ENCODE measurements at regions not wholly inside any gene's neighbourhood (a gene's known extent, or its start where the extent isn't known, plus 50 kb on each side); places are given as distances from the start of the nearest gene placed in this dataset.

DNA sequence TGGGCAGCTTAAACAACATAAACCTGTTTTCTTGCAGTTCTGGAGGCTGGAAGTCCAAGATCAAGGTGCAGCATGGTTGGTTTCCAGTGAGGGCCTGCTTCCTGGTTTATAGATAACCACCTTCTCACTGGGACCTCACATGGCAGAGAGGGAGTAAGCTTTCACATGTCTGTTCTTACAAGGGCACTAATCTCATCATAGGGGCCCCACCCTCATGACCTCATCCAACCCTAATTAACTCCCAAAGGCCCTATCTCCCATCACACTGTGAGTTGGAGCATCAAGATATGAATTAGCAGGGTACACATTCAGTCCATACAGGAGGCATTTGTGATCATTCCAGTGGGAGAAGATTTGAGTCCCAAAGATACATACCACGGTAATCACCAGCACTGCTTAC is 50.5 kb upstream of the GRIN2A start:
- no peak overlapping the region for H3K4me3 ChIP-seq
- H3K36me3 ChIP-seq = no peaks in the 10 kb centered on the region
- intact Hi-C loops (cut with DNase I) = no loop called here
- ATAC-seq (no peak), DNase-seq (no peak)
- H3K9me3 ChIP-seq = peaks cover 10% of the 10 kb centered on the region
- no peaks in the 10 kb centered on the region for H3K4me1 ChIP-seq
- H3K27ac ChIP-seq = no peak overlapping the region
- no peak for TF ChIP-seq CTCF (IDR thresholded peaks at IDR 0.05)
- H3K27me3 ChIP-seq (ENCODE audit: low read depth) = peaks cover 3% of the 10 kb centered on the region

GRCh38 chr16:10239640-10240039 is 57.4 kb upstream of the GRIN2A start:
- H3K27ac ChIP-seq = no peak overlapping the region
- ATAC-seq = no peak
- intact Hi-C loops (cut with DNase I) = no loop called here

GRCh38 chr16:10240854-10241613 is 58.8 kb upstream of the GRIN2A start:
- intact Hi-C loops (cut with DNase I) = no loop called here
- Histone ChIP-seq H3K27me3 (ENCODE audit: low read depth) (no peaks in the 10 kb centered on the region), H3K9me3 (no peaks in the 10 kb centered on the region), H3K36me3 (no peaks in the 10 kb centered on the region), H3K4me3 (no peak overlapping the region), H3K27ac (no peak overlapping the region), H3K4me1 (no peaks in the 10 kb centered on the region)
- no peak for TF ChIP-seq CTCF (IDR thresholded peaks at IDR 0.05)
- DNase-seq (no peak), ATAC-seq (no peak)

More at GRCh38 chr16:10239640-10240039, 57.4 kb upstream of the GRIN2A start:
- H3K4me3 ChIP-seq = no peak overlapping the region
- H3K27me3 ChIP-seq (ENCODE audit: low read depth) = no peaks in the 10 kb centered on the region
- no peaks in the 10 kb centered on the region for H3K36me3 ChIP-seq
- no peaks in the 10 kb centered on the region for H3K9me3 ChIP-seq
- no peak for TF ChIP-seq CTCF (IDR thresholded peaks at IDR 0.05)
- no peaks in the 10 kb centered on the region for H3K4me1 ChIP-seq
- DNase-seq = no peak

GRCh38 chr16:10242097-10242496 is 59.9 kb upstream of the GRIN2A start:
- H3K9me3 ChIP-seq = no peaks in the 10 kb centered on the region

GRCh38 chr16:10242916-10243315 is 60.7 kb upstream of the GRIN2A start:
- intact Hi-C loops (cut with DNase I) = no loop called here
- H3K27ac ChIP-seq = no peak overlapping the region
- no peaks in the 10 kb centered on the region for H3K4me1 ChIP-seq
- H3K9me3 ChIP-seq = no peaks in the 10 kb centered on the region
- H3K27me3 ChIP-seq (ENCODE audit: low read depth) = no peaks in the 10 kb centered on the region
- ATAC-seq = no peak
- H3K36me3 ChIP-seq = no peaks in the 10 kb centered on the region
- TF ChIP-seq CTCF (IDR thresholded peaks at IDR 0.05) = no peak
- no peak for DNase-seq
- H3K4me3 ChIP-seq = no peak overlapping the region

More at GRCh38 chr16:10242097-10242496, 59.9 kb upstream of the GRIN2A start:
- no peak for TF ChIP-seq CTCF (IDR thresholded peaks at IDR 0.05)
- DNase-seq = no peak
- no peak overlapping the region for H3K27ac ChIP-seq
- no peaks in the 10 kb centered on the region for H3K27me3 ChIP-seq (ENCODE audit: low read depth)
- no peak overlapping the region for H3K4me3 ChIP-seq
- no peaks in the 10 kb centered on the region for H3K36me3 ChIP-seq
- intact Hi-C loops (cut with DNase I) = no loop called here
- H3K4me1 ChIP-seq = no peaks in the 10 kb centered on the region
- no peak for ATAC-seq
